Hepatocyte (in vitro differentiated cells): ENCODE measurements at regions not wholly inside any gene's neighbourhood (a gene's known extent, or its start where the extent isn't known, plus 50 kb on each side); places are given as distances from the start of the nearest gene placed in this dataset.

ENCODE experiments used
- DNase-seq: peaks from one replicate; pipeline ENCODE4 v3.0.0-alpha.2; 2016; ENCODE audit warnings: low spot score
- H2AFZ ChIP-seq: fragments of 200-600 bp; sonication (generic); 2 replicates; pipeline ENCODE4 v1.6.0; 2016; ENCODE audit warnings: antibody characterized with exemption, mild to moderate bottlenecking
- H3K27ac ChIP-seq: fragments of 200-600 bp; sonication (generic); 2 replicates; pipeline ENCODE4 v1.5.1; 2016; ENCODE audit warnings: mild to moderate bottlenecking
- H3K27me3 ChIP-seq: fragments of 200-600 bp; sonication (generic); 2 replicates; pipeline ENCODE4 v1.6.1; 2016
- H3K36me3 ChIP-seq: fragments of 200-600 bp; sonication (generic); replicated peaks from 2 replicates; pipeline ENCODE4 v1.5.1; 2016; ENCODE audit warnings: low read depth; ENCODE audit not compliant: insufficient read depth
- H3K4me1 ChIP-seq: fragments of 200-600 bp; sonication (generic); 2 replicates; pipeline ENCODE4 v1.5.1; 2016; ENCODE audit warnings: mild to moderate bottlenecking, moderate library complexity; ENCODE audit not compliant: insufficient read depth
- H3K4me2 ChIP-seq: fragments of 200-600 bp; sonication (generic); 2 replicates; pipeline ENCODE4 v1.6.0; 2016
- H3K4me3 ChIP-seq: fragments of 200-600 bp; sonication (generic); 2 replicates; pipeline ENCODE4 v1.5.1; 2016; ENCODE audit warnings: mild to moderate bottlenecking
- H3K79me2 ChIP-seq: fragments of 200-600 bp; sonication (generic); 2 replicates; pipeline ENCODE4 v1.6.0; 2017; ENCODE audit warnings: mild to moderate bottlenecking
- H3K9me2 ChIP-seq: fragments of 200-600 bp; sonication (generic); replicated peaks from 2 replicates; pipeline ENCODE4 v1.6.0; 2017; ENCODE audit warnings: mild to moderate bottlenecking; ENCODE audit not compliant: insufficient read depth
- H3K9me3 ChIP-seq: fragments of 200-600 bp; sonication (generic); 2 replicates; pipeline ENCODE4 v1.5.1; 2016; ENCODE audit warnings: low read depth, mild to moderate bottlenecking
- H4K20me1 ChIP-seq: fragments of 200-600 bp; sonication (generic); 2 replicates; pipeline ENCODE4 v1.6.0; 2016; ENCODE audit warnings: mild to moderate bottlenecking; ENCODE audit not compliant: insufficient read depth, poor library complexity, severe bottlenecking
- CTCF ChIP-seq: fragments of 200-600 bp; sonication (generic); IDR thresholded peaks from 2 replicates; pipeline ENCODE4 v1.5.1; 2016; ENCODE audit warnings: antibody characterized with exemption, mild to moderate bottlenecking; ENCODE audit not compliant: poor library complexity
- EZH2 ChIP-seq: fragments of 200-600 bp; sonication (generic); IDR thresholded peaks from 2 replicates; pipeline ENCODE4 v1.6.1; 2016; ENCODE audit warnings: antibody characterized with exemption, mild to moderate bottlenecking, borderline replicate concordance
- EZH2phosphoT487 ChIP-seq: fragments of 200-600 bp; sonication (generic); IDR thresholded peaks from one replicate; pipeline ENCODE4 v1.6.1; 2018; ENCODE audit warnings: antibody characterized with exemption, mild to moderate bottlenecking, low read depth, moderate library complexity; ENCODE audit not compliant: unreplicated experiment, severe bottlenecking
- WGBS: methylation state at CpG from one replicate; pipeline ENCODE4 v1.1.6; 2016; ENCODE audit warnings: low lambda C conversion rate; ENCODE audit errors: missing lambda C conversion rate; 5-methylcytosine and 5-hydroxymethylcytosine counted together

- no peak overlapping the region for H3K27ac ChIP-seq
- H2AFZ ChIP-seq: no peak overlapping the region
- no peaks in the 10 kb centered on the region for H3K36me3 ChIP-seq
- no peaks in the 10 kb centered on the region for H4K20me1 ChIP-seq
- no peaks in the 10 kb centered on the region for H3K27me3 ChIP-seq
- no peaks in the 10 kb centered on the region for H3K9me3 ChIP-seq
- no peaks in the 10 kb centered on the region for H3K9me2 ChIP-seq
- no peaks in the 10 kb centered on the region for H3K4me1 ChIP-seq
- no peak for DNase-seq
- WGBS: 94% methylated on average over 17 of the region's 17 CpGs
- H3K4me2 ChIP-seq: no peak overlapping the region
- TF ChIP-seq EZH2phosphoT487 (no peak), EZH2 (no peak), CTCF (no peak)
- H3K4me3 ChIP-seq: no peak overlapping the region
- H3K79me2 ChIP-seq: no peaks in the 10 kb centered on the region
Observed at GRCh38 chr22:47628477-47629272, 866.2 kb downstream of the TBC1D22A start.

GRCh38 chr22:47627556-47628253 lies 865.3 kb downstream of the TBC1D22A start:
- no peak overlapping the region for H3K27ac ChIP-seq
- no peaks in the 10 kb centered on the region for H4K20me1 ChIP-seq
- no peaks in the 10 kb centered on the region for H3K9me3 ChIP-seq
- no peaks in the 10 kb centered on the region for H3K79me2 ChIP-seq
- no peaks in the 10 kb centered on the region for H3K27me3 ChIP-seq
- H3K4me3 ChIP-seq: no peak overlapping the region
- TF ChIP-seq EZH2phosphoT487 (no peak), EZH2 (no peak), CTCF (no peak)
- no peaks in the 10 kb centered on the region for H3K9me2 ChIP-seq
- no peaks in the 10 kb centered on the region for H3K36me3 ChIP-seq
- 85% methylated on average over 17 of the region's 17 CpGs for WGBS
- H3K4me2 ChIP-seq: no peak overlapping the region
- no peaks in the 10 kb centered on the region for H3K4me1 ChIP-seq
- no peak overlapping the region for H2AFZ ChIP-seq
- DNase-seq: no peak

GRCh38 chr22:47626428-47627390 lies 864.3 kb downstream of the TBC1D22A start:
- 87% methylated on average over 15 of the region's 15 CpGs for WGBS
- no peaks in the 10 kb centered on the region for H3K36me3 ChIP-seq
- no peaks in the 10 kb centered on the region for H3K79me2 ChIP-seq
- no peaks in the 10 kb centered on the region for H4K20me1 ChIP-seq
- H2AFZ ChIP-seq: no peak overlapping the region
- no peak for DNase-seq
- H3K27ac ChIP-seq: no peak overlapping the region
- no peaks in the 10 kb centered on the region for H3K4me1 ChIP-seq
- H3K9me3 ChIP-seq: no peaks in the 10 kb centered on the region
- H3K4me2 ChIP-seq: no peak overlapping the region
- TF ChIP-seq CTCF (no peak), EZH2 (no peak), EZH2phosphoT487 (no peak)
- no peaks in the 10 kb centered on the region for H3K9me2 ChIP-seq
- no peaks in the 10 kb centered on the region for H3K27me3 ChIP-seq
- H3K4me3 ChIP-seq: no peak overlapping the region
